ENCODE measurements at regions not wholly inside any gene's neighbourhood (a gene's known extent, or its start where the extent isn't known, plus 50 kb on each side); places are given as distances from the start of the nearest gene placed in this dataset.

DNA sequence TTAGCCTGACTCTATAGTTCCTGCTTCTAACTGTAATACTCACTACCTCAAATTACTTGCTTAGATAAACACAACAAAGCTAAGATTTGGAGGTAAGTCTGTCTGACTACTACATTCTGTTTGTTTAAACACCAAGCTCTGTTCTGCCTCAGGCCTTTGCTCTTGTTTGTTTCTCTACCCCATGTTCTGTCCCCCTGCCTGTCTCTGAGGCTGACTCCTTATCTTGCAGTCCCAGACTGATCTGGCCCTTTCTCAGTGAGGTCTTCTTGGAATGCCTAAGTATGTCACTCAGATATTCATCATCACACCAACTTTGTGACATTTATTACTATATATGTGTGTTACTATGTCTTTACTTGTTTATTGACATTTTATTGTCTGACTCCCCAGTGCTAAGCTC is 425.5 kb downstream of the LMO4 start:
- TF ChIP-seq CTCF (IDR thresholded peaks at IDR 0.05; ENCODE audit: insufficient read depth, low read length) (no peak), POLR2AphosphoS5 (IDR thresholded peaks at IDR 0.05; ENCODE audit: low read depth) (no peak), GABPA (IDR thresholded peaks at IDR 0.05; ENCODE audit: low read depth) (no peak), SPI1 (IDR thresholded peaks at IDR 0.05; ENCODE audit: borderline replicate concordance, low read depth) (no peak)
- TF ChIP-seq, protein P1, sequence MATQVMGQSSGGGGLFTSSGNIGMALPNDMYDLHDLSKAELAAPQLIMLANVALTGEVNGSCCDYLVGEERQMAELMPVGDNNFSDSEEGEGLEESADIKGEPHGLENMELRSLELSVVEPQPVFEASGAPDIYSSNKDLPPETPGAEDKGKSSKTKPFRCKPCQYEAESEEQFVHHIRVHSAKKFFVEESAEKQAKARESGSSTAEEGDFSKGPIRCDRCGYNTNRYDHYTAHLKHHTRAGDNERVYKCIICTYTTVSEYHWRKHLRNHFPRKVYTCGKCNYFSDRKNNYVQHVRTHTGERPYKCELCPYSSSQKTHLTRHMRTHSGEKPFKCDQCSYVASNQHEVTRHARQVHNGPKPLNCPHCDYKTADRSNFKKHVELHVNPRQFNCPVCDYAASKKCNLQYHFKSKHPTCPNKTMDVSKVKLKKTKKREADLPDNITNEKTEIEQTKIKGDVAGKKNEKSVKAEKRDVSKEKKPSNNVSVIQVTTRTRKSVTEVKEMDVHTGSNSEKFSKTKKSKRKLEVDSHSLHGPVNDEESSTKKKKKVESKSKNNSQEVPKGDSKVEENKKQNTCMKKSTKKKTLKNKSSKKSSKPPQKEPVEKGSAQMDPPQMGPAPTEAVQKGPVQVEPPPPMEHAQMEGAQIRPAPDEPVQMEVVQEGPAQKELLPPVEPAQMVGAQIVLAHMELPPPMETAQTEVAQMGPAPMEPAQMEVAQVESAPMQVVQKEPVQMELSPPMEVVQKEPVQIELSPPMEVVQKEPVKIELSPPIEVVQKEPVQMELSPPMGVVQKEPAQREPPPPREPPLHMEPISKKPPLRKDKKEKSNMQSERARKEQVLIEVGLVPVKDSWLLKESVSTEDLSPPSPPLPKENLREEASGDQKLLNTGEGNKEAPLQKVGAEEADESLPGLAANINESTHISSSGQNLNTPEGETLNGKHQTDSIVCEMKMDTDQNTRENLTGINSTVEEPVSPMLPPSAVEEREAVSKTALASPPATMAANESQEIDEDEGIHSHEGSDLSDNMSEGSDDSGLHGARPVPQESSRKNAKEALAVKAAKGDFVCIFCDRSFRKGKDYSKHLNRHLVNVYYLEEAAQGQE (IDR thresholded peaks at IDR 0.05; ENCODE audit: insufficient replicate concordance, low read depth): no peak

All from HL-60 (cell line).